ENCODE measurements at regions not wholly inside any gene's neighbourhood (a gene's known extent, or its start where the extent isn't known, plus 50 kb on each side); places are given as distances from the start of the nearest gene placed in this dataset.

DNA sequence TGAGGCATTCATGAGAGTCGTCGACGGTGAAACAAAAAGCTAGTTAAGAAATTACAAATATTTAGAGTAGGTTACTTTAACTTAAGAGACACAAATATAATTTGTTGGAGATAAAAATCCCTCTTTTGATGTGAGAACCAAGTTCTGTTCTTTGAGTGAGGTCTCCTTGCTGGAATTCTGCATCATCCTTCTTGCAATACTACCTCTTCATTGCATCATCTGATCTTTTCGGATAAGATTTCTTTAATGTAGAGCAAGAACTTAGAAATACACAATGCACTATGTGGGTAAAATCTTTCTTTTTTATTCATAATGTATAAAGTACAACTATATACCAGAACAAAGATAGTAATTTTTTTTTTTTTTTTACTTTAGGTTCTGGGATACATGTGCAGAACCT is 118.4 kb downstream of the ARL4C start:
- no peaks in the 10 kb centered on the region for H3K9me3 ChIP-seq
- H3K36me3 ChIP-seq (ENCODE audit: low read depth) = no peaks in the 10 kb centered on the region
- TF ChIP-seq, protein P1, sequence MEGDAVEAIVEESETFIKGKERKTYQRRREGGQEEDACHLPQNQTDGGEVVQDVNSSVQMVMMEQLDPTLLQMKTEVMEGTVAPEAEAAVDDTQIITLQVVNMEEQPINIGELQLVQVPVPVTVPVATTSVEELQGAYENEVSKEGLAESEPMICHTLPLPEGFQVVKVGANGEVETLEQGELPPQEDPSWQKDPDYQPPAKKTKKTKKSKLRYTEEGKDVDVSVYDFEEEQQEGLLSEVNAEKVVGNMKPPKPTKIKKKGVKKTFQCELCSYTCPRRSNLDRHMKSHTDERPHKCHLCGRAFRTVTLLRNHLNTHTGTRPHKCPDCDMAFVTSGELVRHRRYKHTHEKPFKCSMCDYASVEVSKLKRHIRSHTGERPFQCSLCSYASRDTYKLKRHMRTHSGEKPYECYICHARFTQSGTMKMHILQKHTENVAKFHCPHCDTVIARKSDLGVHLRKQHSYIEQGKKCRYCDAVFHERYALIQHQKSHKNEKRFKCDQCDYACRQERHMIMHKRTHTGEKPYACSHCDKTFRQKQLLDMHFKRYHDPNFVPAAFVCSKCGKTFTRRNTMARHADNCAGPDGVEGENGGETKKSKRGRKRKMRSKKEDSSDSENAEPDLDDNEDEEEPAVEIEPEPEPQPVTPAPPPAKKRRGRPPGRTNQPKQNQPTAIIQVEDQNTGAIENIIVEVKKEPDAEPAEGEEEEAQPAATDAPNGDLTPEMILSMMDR (IDR thresholded peaks at IDR 0.05) = no peak
- intact Hi-C loops (cut with DNase I, micrococcal nuclease) = no loop called here
- H3K4me3 ChIP-seq = no peak overlapping the region
- DNase-seq (no peak), ATAC-seq (no peak)
- no peaks in the 10 kb centered on the region for H3K4me1 ChIP-seq (ENCODE audit: low read depth)

DNA sequence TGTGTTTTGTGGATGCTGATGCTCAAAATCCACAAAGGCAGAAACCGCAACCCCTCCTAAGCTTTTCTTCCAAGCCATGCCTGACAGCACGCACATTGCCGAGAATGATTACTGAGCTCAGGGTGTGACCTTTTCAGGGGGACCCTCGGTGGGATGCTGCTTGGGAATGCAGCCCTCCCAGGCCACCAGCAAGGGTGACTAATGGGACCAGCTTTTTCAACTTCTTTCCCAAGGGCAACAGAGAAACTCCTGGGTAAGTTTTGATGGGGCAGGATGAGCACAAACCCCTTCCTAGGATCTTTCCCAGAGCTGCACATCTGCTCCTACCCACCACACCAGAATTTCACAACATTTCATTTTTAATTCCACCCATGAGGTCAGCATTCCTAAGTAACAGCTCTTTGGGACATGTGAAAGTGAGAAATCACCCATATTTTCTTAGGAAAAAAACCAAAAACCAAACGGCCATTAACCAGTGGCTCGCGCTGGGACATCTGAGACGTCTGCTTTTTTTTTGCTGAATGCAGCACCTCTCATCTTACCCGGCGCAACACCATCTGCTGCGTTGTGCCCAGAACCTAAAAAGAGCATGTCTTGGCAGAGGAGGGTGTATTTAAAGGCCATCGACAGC is 119.0 kb downstream of the ARL4C start:
- Histone ChIP-seq H3K4me3 (no peak overlapping the region), H3K36me3 (ENCODE audit: low read depth) (no peaks in the 10 kb centered on the region), H3K4me1 (ENCODE audit: low read depth) (no peaks in the 10 kb centered on the region), H3K9me3 (no peaks in the 10 kb centered on the region)
- DNase-seq (no peak), ATAC-seq (no peak)
- intact Hi-C loops (cut with DNase I, micrococcal nuclease) = no loop called here
- TF ChIP-seq, protein P1 (IDR thresholded peaks at IDR 0.05) = no peak

DNA sequence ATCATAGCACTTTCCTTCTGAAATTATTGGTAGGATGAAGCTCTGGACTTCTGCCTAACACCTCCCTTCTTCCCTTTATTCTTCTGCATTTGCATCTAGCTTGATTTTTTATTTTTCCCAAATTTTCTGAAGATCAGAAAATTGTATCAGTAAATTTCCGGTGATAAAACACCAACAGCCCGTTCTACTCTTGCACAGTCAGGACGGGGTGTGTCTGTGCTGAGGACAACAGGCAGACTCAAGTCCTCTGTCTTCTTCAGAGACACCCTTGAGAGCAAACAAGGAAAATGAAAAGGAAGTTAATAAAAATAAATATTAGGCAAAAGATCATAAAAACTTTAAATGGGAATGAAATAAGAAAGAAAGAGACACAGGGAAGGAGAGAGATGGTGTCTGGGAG is 120.7 kb downstream of the ARL4C start:
- DNase-seq (no peak), ATAC-seq (no peak)
- no peaks in the 10 kb centered on the region for H3K9me3 ChIP-seq
- no peak overlapping the region for H3K4me3 ChIP-seq
- intact Hi-C loops (cut with DNase I, micrococcal nuclease) = no loop called here
- TF ChIP-seq, protein P1 (IDR thresholded peaks at IDR 0.05) = no peak
- H3K4me1 ChIP-seq (ENCODE audit: low read depth) = no peaks in the 10 kb centered on the region
- H3K36me3 ChIP-seq (ENCODE audit: low read depth) = no peaks in the 10 kb centered on the region

DNA sequence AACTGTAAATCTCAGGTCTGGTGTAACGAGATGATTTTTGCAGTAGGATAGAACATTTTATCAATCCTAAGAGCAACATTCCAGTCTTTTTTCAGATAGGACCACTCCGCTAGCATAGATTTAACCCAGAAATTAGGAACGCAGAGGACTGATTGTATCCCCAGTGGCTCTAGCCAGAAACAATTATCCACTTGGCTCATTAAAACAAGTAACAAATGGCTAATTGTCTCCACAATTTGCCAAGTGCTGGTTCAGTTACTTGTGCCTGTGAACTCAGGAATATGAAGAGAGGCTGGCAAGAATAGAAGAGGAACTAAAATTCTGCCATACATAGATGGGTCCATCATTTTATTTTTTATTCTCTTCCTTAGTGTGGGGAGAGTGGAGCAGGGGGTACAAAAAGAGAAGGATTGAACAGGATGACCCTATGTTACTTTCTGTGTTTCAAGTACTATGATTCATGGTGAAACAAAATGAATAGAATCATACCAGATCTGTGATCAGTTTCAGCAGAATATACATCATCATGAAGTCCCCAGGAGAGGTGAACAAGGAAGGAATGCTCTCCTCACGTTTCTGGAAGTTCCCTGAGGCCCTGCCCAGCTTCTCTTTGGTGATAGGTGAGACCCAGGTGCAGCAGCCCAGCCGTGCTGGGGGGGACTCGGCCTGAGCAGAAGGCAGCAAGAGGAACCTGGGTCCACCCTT is 121.6 kb downstream of the ARL4C start:
- TF ChIP-seq, protein P1 (IDR thresholded peaks at IDR 0.05) = no peak
- intact Hi-C loops (cut with DNase I, micrococcal nuclease) = no loop called here
- H3K36me3 ChIP-seq (ENCODE audit: low read depth) = no peaks in the 10 kb centered on the region
- H3K4me1 ChIP-seq (ENCODE audit: low read depth) = no peaks in the 10 kb centered on the region
- H3K4me3 ChIP-seq = no peak overlapping the region
- ATAC-seq (no peak), DNase-seq (no peak)
- no peaks in the 10 kb centered on the region for H3K9me3 ChIP-seq

DNA sequence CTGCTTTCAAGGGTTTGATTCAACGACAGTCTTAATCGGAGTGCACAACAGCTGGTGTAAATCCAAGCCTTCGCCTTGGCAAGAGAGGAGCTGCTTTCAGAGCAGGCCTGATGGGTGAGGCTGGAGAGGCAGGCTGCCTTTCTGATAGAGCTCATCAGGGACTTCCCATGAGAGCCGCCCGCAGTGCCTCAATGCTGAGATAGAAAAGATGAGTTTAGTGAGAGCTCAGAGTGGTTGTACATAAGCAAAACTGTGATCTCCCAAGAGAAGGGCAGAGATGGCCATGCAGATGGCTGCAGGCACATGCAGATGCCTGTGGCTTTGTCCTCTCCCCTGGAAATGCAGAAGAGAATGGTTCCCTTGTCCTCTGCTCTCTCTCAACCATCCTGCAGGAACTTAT is 122.1 kb downstream of the ARL4C start:
- intact Hi-C loops (cut with DNase I, micrococcal nuclease) = no loop called here
- ATAC-seq = no peak
- Histone ChIP-seq H3K36me3 (ENCODE audit: low read depth) (no peaks in the 10 kb centered on the region), H3K4me3 (no peak overlapping the region), H3K9me3 (no peaks in the 10 kb centered on the region), H3K4me1 (ENCODE audit: low read depth) (no peaks in the 10 kb centered on the region)
- DNase-seq = no peak
- TF ChIP-seq, protein P1 (IDR thresholded peaks at IDR 0.05) = no peak
